HEK293 (cell line): ENCODE measurements at regions not wholly inside any gene's neighbourhood (a gene's known extent, or its start where the extent isn't known, plus 50 kb on each side); places are given as distances from the start of the nearest gene placed in this dataset.

Experiments
- CTCF ChIP-seq: fragments of 450-650 bp; formaldehyde crosslinking; IDR thresholded peaks from 2 replicates; pipeline ENCODE4 v1.5.1; 2016; ENCODE audit warnings: missing biosample characterization, missing genetic modification characterization
- OSR2 ChIP-seq: fragments of 450-650 bp; formaldehyde crosslinking; IDR thresholded peaks from 2 replicates; pipeline ENCODE4 v1.5.1; 2016; ENCODE audit warnings: missing biosample characterization, missing genetic modification characterization
- REST ChIP-seq: fragments of 450-650 bp; formaldehyde crosslinking; IDR thresholded peaks from 2 replicates; pipeline ENCODE4 v1.5.1; 2016; ENCODE audit warnings: missing biosample characterization, missing genetic modification characterization
- SCRT1 ChIP-seq: fragments of 450-650 bp; formaldehyde crosslinking; IDR thresholded peaks from 2 replicates; pipeline ENCODE4 v1.5.1; 2016; ENCODE audit warnings: missing biosample characterization, missing genetic modification characterization, borderline replicate concordance
- YY1 ChIP-seq: fragments of 450-650 bp; formaldehyde crosslinking; IDR thresholded peaks from 2 replicates; pipeline ENCODE4 v1.5.1; 2018; ENCODE audit warnings: missing biosample characterization, missing genetic modification characterization
- ZBTB1 ChIP-seq: fragments of 450-650 bp; formaldehyde crosslinking; IDR thresholded peaks from 2 replicates; pipeline ENCODE4 v1.5.1; 2016; ENCODE audit warnings: missing biosample characterization, missing genetic modification characterization
- ZBTB26 ChIP-seq: fragments of 450-650 bp; formaldehyde crosslinking; optimal IDR thresholded peaks from 2 replicates; pipeline ENCODE3; 2016; ENCODE audit warnings: missing biosample characterization, mild to moderate bottlenecking, missing genetic modification characterization
- ZNF2 ChIP-seq: fragments of 450-650 bp; formaldehyde crosslinking; IDR thresholded peaks from 2 replicates; pipeline ENCODE4 v1.5.1; 2016; ENCODE audit warnings: missing biosample characterization, missing genetic modification characterization
- ZNF248 ChIP-seq: fragments of 450-650 bp; formaldehyde crosslinking; IDR thresholded peaks from 2 replicates; pipeline ENCODE4 v1.5.1; 2017; ENCODE audit warnings: missing biosample characterization, missing genetic modification characterization
- ZNF571 ChIP-seq: fragments of 450-650 bp; formaldehyde crosslinking; IDR thresholded peaks from 2 replicates; pipeline ENCODE4 v1.5.0; 2017; ENCODE audit warnings: missing biosample characterization, missing genetic modification characterization
- ZNF747 ChIP-seq: fragments of 450-650 bp; formaldehyde crosslinking; IDR thresholded peaks from 2 replicates; pipeline ENCODE4 v1.5.1; 2016; ENCODE audit warnings: missing biosample characterization, missing genetic modification characterization
- ZNF792 ChIP-seq: fragments of 450-650 bp; formaldehyde crosslinking; IDR thresholded peaks from 2 replicates; pipeline ENCODE4 v1.5.1; 2016; ENCODE audit warnings: missing biosample characterization, missing genetic modification characterization
- TF ChIP-seq, protein P1 (sequence below): fragments of 450-650 bp; formaldehyde crosslinking; IDR thresholded peaks from 2 replicates; pipeline ENCODE4 v1.5.1; 2016; ENCODE audit warnings: missing biosample characterization, missing genetic modification characterization, borderline replicate concordance

DNA sequence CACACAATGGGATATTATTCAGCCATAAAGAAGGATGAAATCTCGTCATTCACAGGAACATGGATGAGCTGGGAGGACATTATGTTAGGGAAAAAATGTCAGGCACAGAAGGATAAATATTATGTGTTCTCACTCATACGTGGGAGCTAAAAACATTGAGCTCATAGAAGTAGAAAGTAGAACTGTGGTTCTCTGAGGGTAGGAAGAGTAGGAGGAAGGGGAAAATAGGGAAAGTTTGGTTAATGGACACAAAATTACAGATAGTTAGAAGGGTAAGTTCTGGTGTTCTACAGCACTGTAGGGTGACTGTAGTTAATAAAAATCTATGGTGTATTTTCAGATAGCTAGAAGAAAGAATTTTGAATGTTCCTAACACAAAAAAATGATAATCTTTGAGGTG, 102.6 kb upstream of the LIPC start:
- TF ChIP-seq ZNF571 (tag by site-specific recombination) (no peak), ZNF747 (no peak), CTCF (tag by site-specific recombination) (no peak), ZNF248 (tag by site-specific recombination) (no peak), ZBTB26 (no peak), OSR2 (tag by site-specific recombination) (no peak), SCRT1 (no peak), ZNF792 (tag by site-specific recombination) (no peak), ZNF2 (tag by site-specific recombination) (no peak), YY1 (tag by site-specific recombination) (no peak), ZBTB1 (tag by site-specific recombination) (no peak), REST (tag by site-specific recombination) (no peak)
- TF ChIP-seq, protein P1, sequence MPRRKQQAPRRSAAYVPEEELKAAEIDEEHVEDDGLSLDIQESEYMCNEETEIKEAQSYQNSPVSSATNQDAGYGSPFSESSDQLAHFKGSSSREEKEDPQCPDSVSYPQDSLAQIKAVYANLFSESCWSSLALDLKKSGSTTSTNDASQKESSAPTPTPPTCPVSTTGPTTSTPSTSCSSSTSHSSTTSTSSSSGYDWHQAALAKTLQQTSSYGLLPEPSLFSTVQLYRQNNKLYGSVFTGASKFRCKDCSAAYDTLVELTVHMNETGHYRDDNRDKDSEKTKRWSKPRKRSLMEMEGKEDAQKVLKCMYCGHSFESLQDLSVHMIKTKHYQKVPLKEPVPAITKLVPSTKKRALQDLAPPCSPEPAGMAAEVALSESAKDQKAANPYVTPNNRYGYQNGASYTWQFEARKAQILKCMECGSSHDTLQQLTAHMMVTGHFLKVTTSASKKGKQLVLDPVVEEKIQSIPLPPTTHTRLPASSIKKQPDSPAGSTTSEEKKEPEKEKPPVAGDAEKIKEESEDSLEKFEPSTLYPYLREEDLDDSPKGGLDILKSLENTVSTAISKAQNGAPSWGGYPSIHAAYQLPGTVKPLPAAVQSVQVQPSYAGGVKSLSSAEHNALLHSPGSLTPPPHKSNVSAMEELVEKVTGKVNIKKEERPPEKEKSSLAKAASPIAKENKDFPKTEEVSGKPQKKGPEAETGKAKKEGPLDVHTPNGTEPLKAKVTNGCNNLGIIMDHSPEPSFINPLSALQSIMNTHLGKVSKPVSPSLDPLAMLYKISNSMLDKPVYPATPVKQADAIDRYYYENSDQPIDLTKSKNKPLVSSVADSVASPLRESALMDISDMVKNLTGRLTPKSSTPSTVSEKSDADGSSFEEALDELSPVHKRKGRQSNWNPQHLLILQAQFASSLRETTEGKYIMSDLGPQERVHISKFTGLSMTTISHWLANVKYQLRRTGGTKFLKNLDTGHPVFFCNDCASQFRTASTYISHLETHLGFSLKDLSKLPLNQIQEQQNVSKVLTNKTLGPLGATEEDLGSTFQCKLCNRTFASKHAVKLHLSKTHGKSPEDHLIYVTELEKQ (tag by site-specific recombination), result no peak
